NCI-H460 (cell line): ENCODE measurements at regions not wholly inside any gene's neighbourhood (a gene's known extent, or its start where the extent isn't known, plus 50 kb on each side); places are given as distances from the start of the nearest gene placed in this dataset.
A peak's percentile ranks its signal among the peaks of the same experiment; 100 is the strongest.
"Not testable (repeated sequence)": the region's sequence is repeated elsewhere in the genome, so short reads cannot be mapped to it uniquely, and the experiment has no call there.

Experiments used
- DNase-seq: peaks from one replicate; pipeline ENCODE4 v3.0.0-alpha.2; 2016; ENCODE audit warnings: low read depth; ENCODE audit errors: extremely low read depth
- small RNA-seq, 2 experiments: library from RNA; depleted of rRNA; stranded (forward); fragments of <200 nt; gene quantifications; one replicate each; pipeline ENCODE3, GENCODE V24; 2014

DNA sequence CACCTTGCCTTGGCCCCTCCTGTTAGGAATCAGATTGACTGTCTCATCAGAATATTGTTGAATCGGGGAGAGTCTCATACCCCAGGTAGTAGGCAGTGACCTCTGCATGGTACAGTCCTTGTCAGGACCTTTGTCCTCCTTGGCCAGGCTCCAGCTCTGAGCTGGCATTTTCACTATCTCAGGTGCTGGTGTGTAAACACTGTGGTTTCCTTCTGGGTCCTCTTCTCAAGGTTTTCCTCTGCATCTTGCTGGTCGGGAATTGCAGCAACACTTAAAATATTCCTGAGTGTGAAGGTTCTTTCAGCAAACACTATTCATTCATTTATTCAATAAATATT lies 69.7 kb upstream of the TAMM41 start:
- DNase-seq = not testable (repeated sequence)

- DNase-seq = no peak
Measured at GRCh38 chr3:11917051-11917450, 70.4 kb upstream of the TAMM41 start.

- no peak for DNase-seq
Measured at GRCh38 chr3:11919390-11919789, 72.7 kb upstream of the TAMM41 start.

DNA sequence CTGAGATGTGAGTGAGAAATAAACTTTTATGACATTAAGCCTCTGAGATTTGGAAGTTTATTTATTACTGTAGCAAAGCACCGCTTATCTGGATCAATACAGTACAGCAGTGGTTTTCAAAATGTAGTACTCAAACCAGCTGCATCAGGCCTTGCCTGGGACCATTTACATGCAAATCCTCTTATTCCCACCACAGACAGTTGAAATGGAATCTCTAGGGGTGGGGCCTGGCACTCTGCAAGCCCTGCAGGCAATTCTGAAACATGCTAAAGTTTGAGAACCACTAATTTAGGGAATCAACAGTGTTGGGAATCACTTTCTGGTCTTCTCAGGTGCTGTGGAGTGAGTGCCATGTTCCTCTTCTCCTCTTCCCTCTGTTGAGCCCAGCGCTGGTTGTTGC lies 77.8 kb upstream of the TAMM41 start:
- no peak for DNase-seq

DNA sequence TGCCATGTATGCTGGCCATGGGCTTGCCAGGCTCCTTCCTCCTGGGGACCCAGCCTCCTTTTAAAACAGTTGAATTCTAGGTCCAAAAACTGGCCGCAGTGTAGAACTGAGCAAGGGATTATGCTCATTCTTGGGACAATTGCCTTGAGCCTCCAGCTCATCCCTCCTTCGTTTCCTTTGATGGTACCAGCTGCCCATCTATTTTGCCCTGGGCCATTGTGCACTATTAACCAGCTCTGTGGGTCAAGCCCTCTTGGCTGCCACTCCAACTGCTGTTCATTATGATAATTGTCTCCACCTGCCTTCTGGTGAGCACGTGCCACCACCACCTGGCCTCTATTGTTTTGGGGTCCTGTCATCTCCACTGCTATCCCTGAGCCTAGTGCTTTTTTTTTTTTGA lies 75.8 kb upstream of the SYN2 start:
- DNase-seq = no peak

DNA sequence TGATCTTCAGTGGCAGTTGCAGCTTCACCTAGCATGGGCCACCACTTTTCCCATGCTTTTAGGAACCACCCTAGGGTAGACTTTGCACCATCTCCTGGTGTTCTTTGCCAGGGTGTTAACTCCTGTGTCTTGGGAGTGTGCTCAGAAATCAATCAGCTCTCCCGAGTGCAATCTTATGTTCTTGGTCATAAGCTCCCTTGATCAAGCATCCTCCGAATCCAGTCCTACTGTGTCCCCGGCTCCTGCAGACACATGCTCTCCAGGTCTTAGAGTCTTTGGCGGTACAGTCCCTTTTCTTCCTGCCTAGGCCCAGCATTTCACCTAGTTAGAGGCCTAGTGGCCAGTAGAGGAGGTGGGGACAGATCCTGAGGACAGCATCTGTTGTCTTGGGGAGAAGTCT lies 74.7 kb upstream of the SYN2 start:
- no peak for DNase-seq

GRCh38 chr3:11930084-11930483 lies 74.1 kb upstream of the SYN2 start:
- no peak for DNase-seq

- no peak for DNase-seq
Measured at GRCh38 chr3:11932636-11933035, 71.6 kb upstream of the SYN2 start.

DNA sequence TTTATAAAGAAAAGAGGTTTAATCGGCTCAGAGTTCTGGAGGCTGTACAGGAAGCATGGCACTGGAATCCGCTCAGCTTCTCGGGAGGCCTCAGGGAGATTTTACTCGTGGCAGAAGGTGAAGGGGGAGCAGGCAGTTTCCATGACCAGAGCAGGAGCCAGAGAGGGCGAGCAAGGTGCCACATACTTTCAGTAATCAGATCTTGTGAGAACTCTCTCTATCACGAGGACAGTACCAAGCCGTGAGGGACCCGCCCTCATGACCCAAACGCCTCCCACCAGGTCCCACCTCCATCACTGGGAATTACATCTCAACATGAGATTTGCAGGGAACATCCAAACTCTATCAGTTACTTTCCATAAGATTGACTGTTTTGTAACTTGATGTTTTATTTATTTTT lies 70.7 kb upstream of the SYN2 start:
- no peak for DNase-seq

GRCh38 chr3:11944052-11944673 lies 60.0 kb upstream of the SYN2 start:
- DNase-seq = peak; percentile 29

DNA sequence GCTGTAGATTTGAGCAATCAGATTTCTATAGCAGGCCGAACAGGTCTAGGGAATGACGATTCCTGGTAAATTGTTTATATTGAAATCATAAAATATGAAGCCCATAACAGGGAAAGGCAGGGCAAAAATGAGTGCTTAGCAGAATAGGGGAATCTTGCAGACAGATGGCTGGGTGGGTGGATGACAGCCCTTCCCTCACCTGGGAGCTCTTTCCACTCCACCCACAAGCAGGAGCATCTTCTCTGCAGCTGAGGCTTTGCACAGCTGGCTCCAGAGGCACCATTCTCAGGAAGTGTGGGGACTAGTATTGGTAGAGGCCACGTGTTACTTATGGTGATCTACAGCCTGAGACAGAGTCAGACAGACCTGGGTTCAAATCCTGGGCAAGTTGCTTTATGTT lies 55.9 kb upstream of the SYN2 start:
- no peak for DNase-seq

- no peak for DNase-seq
Measured at GRCh38 chr3:11948866-11949265, 55.3 kb upstream of the SYN2 start.

- DNase-seq = no peak
Measured at GRCh38 chr3:11949351-11949750, 54.8 kb upstream of the SYN2 start.

DNA sequence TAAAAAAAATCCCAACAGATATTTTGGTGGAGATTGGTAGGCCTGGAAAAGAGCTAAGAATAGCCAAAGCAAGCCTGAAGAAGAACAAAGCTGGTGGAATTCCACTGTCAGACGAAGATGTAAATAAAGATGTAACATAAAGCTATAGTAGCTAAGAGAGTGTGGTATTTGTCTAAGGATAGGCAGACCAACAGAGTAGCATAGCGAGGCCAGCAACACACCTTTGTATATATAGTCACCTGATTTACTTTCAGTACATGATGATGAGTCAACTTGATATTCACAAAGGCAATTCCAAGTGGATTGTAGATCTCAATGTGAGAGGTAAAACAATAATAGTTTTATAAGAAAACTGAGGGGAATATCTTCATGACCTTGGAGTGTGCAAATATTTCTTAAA lies 53.6 kb upstream of the SYN2 start:
- no peak for DNase-seq

- no peak for DNase-seq
Measured at GRCh38 chr3:11953350-11953749, 50.8 kb upstream of the SYN2 start.

- no peak for DNase-seq
Measured at GRCh38 chr3:11953778-11954177, 50.4 kb upstream of the SYN2 start.

DNA sequence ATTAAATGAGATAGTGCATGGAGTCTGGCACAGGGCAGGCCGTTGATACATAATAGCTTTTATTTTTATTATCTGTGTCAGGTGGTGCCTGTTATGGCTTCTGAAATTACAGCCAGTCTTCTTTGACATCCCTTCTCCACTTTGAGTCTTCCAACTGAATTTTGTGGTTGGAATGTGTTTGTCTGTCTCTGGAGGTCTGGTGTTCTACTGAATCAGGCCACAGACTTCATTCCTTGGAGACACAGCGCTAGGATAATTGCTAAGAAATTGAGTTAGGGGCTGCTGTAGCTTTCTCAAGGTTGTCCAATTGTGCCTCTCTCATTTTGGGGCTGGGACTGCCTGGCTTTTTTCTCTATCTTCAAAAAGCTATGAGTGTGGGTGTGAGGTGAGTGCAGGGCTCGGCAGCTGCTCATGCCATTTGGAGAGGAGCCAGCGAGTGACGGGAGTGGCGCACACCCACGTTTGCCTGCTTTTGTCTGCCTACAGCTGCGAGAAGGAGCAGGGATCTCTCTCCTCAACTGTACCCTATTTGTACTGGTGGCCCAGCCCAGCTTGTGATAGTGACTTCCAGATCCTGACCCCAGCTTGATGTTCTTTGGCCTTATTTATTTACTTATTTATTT lies 49.8 kb upstream of the SYN2 start:
- DNase-seq = no peak

Small RNA genes in the stretch of these regions (small RNA-seq; reads per million reads assigned to genes)
- gene RN7SL147P = 0 to 0.41 reads per million in 2 experiments
